Embryonic facial prominence (tissue), 1 donor: ENCODE measurements at regions not wholly inside any gene's neighbourhood (a gene's known extent, or its start where the extent isn't known, plus 50 kb on each side); places are given as distances from the start of the nearest gene placed in this dataset.
"Not testable (repeated sequence)": the region's sequence is repeated elsewhere in the genome, so short reads cannot be mapped to it uniquely, and the experiment has no call there.

Source experiments
- DNase-seq: peaks from one replicate; pipeline ENCODE4 v3.0.0-alpha.2; 2016; ENCODE audit errors: extremely low spot score

GRCh38 chrX:737021-737420 lies 106.4 kb downstream of the SHOX start:
- not testable (repeated sequence) for DNase-seq

- no peak for DNase-seq
These were observed 103.8 kb downstream of the SHOX start for GRCh38 chrX:734362-734761.

GRCh38 chrX:733961-734360 lies 103.4 kb downstream of the SHOX start:
- no peak for DNase-seq

GRCh38 chrX:729583-730409 lies 99.2 kb downstream of the SHOX start:
- DNase-seq: no peak

- not testable (repeated sequence) for DNase-seq
These were observed 98.5 kb downstream of the SHOX start for GRCh38 chrX:729101-729500.

GRCh38 chrX:728639-729038 lies 98.0 kb downstream of the SHOX start:
- not testable (repeated sequence) for DNase-seq

GRCh38 chrX:727738-728621 lies 97.4 kb downstream of the SHOX start:
- no peak for DNase-seq

GRCh38 chrX:725971-726370 lies 95.4 kb downstream of the SHOX start:
- DNase-seq: no peak

- DNase-seq: no peak
These were observed 93.7 kb downstream of the SHOX start for GRCh38 chrX:724256-724655.

GRCh38 chrX:723781-724180 lies 93.2 kb downstream of the SHOX start:
- no peak for DNase-seq

GRCh38 chrX:721354-721753 lies 90.8 kb downstream of the SHOX start:
- DNase-seq: no peak

GRCh38 chrX:720825-721224 lies 90.2 kb downstream of the SHOX start:
- DNase-seq: no peak

GRCh38 chrX:720250-720649 lies 89.7 kb downstream of the SHOX start:
- DNase-seq: no peak

- no peak for DNase-seq
These were observed 85.5 kb downstream of the SHOX start for GRCh38 chrX:716136-716535.

- DNase-seq: no peak
These were observed 83.5 kb downstream of the SHOX start for GRCh38 chrX:714131-714530.
